Neuron (in vitro differentiated cells): ENCODE measurements at regions not wholly inside any gene's neighbourhood (a gene's known extent, or its start where the extent isn't known, plus 50 kb on each side); places are given as distances from the start of the nearest gene placed in this dataset.

ENCODE experiments used
- H2AFZ ChIP-seq: one replicate; pipeline ENCODE4 v1.6.1; 2013; ENCODE audit warnings: low read depth, mild to moderate bottlenecking, inconsistent platforms, low read length, moderate library complexity
- H3K27me3 ChIP-seq: one replicate; pipeline ENCODE4 v1.6.1; 2013; ENCODE audit warnings: low read length; ENCODE audit not compliant: insufficient read depth
- H3K36me3 ChIP-seq: one replicate; pipeline ENCODE4 v1.6.1; 2013; ENCODE audit warnings: low read length; ENCODE audit not compliant: insufficient read depth
- H3K4me1 ChIP-seq: one replicate; pipeline ENCODE4 v1.6.1; 2013; ENCODE audit warnings: low read length; ENCODE audit not compliant: insufficient read depth
- H3K4me3 ChIP-seq: 2 replicates; pipeline ENCODE4 v1.5.1; 2013; ENCODE audit warnings: mild to moderate bottlenecking, low read length, moderate library complexity
- H3K9me3 ChIP-seq: one replicate; pipeline ENCODE4 v1.6.1; 2013; ENCODE audit warnings: low read length

DNA sequence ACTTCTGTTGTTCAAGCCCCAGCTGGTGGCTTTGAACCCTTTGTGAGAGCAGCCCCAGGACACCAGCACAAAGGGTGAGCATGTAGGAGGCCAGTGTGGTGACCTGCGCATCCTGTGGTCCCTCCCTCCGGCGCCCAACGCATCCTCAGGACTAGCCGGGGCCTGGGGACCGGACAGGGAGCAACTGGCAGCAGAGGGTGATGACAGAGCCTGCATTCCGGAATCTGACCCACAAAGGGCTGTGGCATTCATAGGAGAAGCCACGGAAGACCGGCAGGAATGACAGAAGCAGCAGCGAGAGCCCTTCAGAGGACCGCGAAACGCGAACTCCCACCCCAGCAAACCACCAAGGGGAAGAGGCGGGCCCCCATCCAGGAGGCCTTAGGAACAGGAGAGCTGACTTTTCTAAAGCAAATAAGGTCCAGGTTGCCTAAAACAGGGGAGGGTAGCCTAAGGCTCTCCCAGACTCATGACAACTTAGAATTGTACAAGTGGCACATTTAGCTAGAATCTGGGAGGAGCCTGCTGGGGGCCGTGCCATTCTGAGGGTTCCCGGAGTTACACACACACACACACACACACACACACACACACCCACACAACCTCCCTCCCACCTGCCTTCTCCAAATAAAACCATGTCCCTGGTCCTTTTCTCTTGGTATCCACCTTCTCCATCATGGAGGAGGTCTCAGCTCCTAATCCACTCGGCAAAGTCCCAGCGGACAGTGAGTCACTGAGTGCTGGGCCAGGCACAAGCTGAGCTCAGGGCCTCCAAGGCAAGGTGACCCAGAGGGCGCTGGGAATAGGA, 232.7 kb downstream of the CTTN start:
- Histone ChIP-seq H3K36me3 (no peaks in the 10 kb centered on the region), H3K27me3 (no peaks in the 10 kb centered on the region), H3K4me3 (no peak overlapping the region), H2AFZ (no peak overlapping the region), H3K4me1 (peaks cover 16% of the 10 kb centered on the region), H3K9me3 (peaks cover 5% of the 10 kb centered on the region)

- Histone ChIP-seq H3K27me3 (no peaks in the 10 kb centered on the region), H3K4me3 (no peak overlapping the region)
Observed at GRCh38 chr11:70631624-70632047, 233.3 kb downstream of the CTTN start.

GRCh38 chr11:70633610-70634009, 235.3 kb downstream of the CTTN start:
- H3K9me3 ChIP-seq: peaks cover 5% of the 10 kb centered on the region
- H3K4me1 ChIP-seq: peaks cover 18% of the 10 kb centered on the region
- H3K27me3 ChIP-seq: no peaks in the 10 kb centered on the region
- H3K4me3 ChIP-seq: no peak overlapping the region
- H2AFZ ChIP-seq: no peak overlapping the region
- H3K36me3 ChIP-seq: no peaks in the 10 kb centered on the region

More at GRCh38 chr11:70631624-70632047, 233.3 kb downstream of the CTTN start:
- Histone ChIP-seq H3K9me3 (peaks cover 5% of the 10 kb centered on the region), H2AFZ (no peak overlapping the region), H3K4me1 (peaks cover 12% of the 10 kb centered on the region), H3K36me3 (no peaks in the 10 kb centered on the region)

- Histone ChIP-seq H3K9me3 (no peaks in the 10 kb centered on the region), H3K36me3 (no peaks in the 10 kb centered on the region), H2AFZ (no peak overlapping the region), H3K27me3 (no peaks in the 10 kb centered on the region), H3K4me1 (peaks cover 9% of the 10 kb centered on the region), H3K4me3 (no peak overlapping the region)
Observed at GRCh38 chr11:70636659-70637058, 238.3 kb downstream of the CTTN start.

DNA sequence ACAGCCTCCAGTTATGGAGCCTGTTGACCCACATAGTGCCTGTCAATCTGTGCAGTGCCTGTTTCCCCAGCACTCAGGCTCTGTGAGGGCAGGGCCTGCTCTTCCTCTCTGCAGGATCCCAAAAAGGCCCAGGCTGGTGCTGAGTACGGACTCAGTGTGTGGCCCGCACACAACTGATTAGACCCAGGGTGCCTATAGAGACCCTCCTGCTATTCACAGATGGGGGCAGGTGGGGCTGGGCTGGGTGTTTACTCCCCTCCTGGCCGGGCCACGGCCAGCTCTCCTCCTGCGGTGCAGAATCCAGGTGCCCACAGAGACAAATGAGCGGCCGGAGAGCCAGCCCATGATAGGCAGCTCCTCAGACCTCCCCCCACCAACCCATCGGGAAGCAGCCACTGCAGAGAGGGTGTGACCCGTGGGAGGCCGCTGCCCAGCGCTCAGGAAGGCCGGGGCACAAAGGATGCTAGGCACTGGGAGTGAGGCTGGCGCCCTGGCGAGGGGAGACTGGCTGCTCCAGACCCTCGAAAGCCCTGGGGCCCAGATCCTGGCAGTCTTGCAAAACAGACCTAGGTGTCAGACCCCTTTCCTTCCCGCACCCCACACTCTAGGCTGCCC, 239.0 kb downstream of the CTTN start:
- no peaks in the 10 kb centered on the region for H3K36me3 ChIP-seq
- no peak overlapping the region for H3K4me3 ChIP-seq
- H3K27me3 ChIP-seq: no peaks in the 10 kb centered on the region
- H3K4me1 ChIP-seq: peaks cover 8% of the 10 kb centered on the region
- H2AFZ ChIP-seq: no peak overlapping the region
- H3K9me3 ChIP-seq: no peaks in the 10 kb centered on the region

DNA sequence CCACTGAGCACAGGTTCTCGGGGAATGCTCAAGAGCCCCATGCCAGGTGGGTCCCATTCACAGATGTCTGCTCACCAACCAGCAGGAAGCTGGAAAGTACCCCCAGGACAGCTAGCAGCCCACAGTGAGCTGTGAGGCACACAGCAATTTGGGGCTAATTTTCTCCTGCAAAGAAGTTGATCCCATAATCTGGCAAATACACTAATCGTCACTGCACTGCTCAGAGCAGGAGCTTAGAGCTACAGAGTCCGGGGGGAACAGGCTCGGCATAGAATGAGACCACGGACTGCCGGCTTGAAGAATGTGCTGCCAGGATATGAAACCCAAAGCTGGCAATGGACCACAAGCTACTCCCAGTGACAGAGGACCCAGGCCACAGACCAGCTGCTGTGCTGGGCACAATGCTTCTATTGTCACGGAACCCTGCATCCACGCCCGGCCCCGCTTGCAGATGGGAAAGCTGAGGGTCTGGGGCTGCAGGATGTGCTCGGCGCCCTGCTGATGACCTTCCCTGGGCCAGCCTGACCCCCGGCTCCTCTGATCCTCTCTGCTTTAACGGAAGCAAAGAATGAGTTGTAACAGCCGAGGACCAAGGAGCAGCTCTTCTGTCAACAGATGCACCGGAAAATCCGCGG, 239.7 kb downstream of the CTTN start:
- H3K4me3 ChIP-seq: no peak overlapping the region

GRCh38 chr11:70640408-70640807, 242.1 kb downstream of the CTTN start:
- Histone ChIP-seq H3K4me3 (no peak overlapping the region), H3K4me1 (peaks cover 8% of the 10 kb centered on the region), H3K27me3 (no peaks in the 10 kb centered on the region), H2AFZ (no peak overlapping the region), H3K9me3 (no peaks in the 10 kb centered on the region), H3K36me3 (no peaks in the 10 kb centered on the region)

More for the DNA sequence above, 239.7 kb downstream of the CTTN start:
- no peak overlapping the region for H2AFZ ChIP-seq
- no peaks in the 10 kb centered on the region for H3K9me3 ChIP-seq
- H3K27me3 ChIP-seq: no peaks in the 10 kb centered on the region
- no peaks in the 10 kb centered on the region for H3K36me3 ChIP-seq
- peaks cover 8% of the 10 kb centered on the region for H3K4me1 ChIP-seq

GRCh38 chr11:70641369-70641768, 243.0 kb downstream of the CTTN start:
- Histone ChIP-seq H3K4me3 (no peak overlapping the region), H3K36me3 (no peaks in the 10 kb centered on the region), H3K4me1 (peaks cover 8% of the 10 kb centered on the region), H3K9me3 (no peaks in the 10 kb centered on the region), H2AFZ (no peak overlapping the region), H3K27me3 (no peaks in the 10 kb centered on the region)

- H3K27me3 ChIP-seq: no peaks in the 10 kb centered on the region
- no peak overlapping the region for H3K4me3 ChIP-seq
- peaks cover 8% of the 10 kb centered on the region for H3K4me1 ChIP-seq
- no peaks in the 10 kb centered on the region for H3K36me3 ChIP-seq
- no peaks in the 10 kb centered on the region for H3K9me3 ChIP-seq
- no peak overlapping the region for H2AFZ ChIP-seq
Observed at GRCh38 chr11:70642266-70642665, 243.9 kb downstream of the CTTN start.

- Histone ChIP-seq H3K4me3 (no peak overlapping the region), H3K9me3 (peaks cover 2% of the 10 kb centered on the region), H3K4me1 (peaks cover under 1% of the 10 kb centered on the region), H3K27me3 (no peaks in the 10 kb centered on the region), H2AFZ (no peak overlapping the region), H3K36me3 (no peaks in the 10 kb centered on the region)
Observed at GRCh38 chr11:70643642-70644041, 245.3 kb downstream of the CTTN start.

DNA sequence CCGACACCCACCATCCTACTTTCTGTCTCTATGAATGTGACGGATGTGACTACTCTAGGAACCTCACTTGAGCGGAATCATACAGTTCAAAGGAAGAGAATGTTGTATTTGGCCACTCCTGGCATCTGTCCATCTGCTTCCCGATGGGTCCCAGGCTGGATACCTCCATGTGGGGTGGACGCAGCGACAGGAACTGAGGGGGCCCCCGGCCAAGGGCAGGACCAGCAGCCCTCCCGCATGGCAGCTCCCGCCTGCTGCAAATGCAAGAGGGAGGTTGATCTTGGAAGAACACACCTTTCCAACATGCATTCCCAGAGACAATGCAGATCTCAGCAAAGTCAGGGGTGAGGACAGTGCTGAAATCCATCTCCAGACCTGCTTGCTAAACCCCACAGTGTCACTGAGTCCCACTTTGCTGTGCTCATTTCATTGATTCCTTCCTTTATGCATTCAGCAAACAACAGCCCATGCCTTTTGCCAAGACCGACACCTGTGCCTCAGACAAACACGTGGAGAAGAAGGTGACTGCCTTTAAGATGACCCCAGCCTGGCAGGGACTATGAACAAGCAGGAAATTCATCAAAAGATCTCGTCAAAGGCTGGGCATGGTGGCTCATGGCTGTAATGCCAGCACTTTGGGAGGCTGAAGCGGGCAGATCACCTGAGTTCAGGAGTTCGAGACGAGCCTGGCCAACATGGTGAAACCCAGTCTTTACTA, 246.2 kb downstream of the CTTN start:
- no peak overlapping the region for H3K4me3 ChIP-seq
- H3K36me3 ChIP-seq: no peaks in the 10 kb centered on the region
- H2AFZ ChIP-seq: no peak overlapping the region
- no peaks in the 10 kb centered on the region for H3K27me3 ChIP-seq
- no peaks in the 10 kb centered on the region for H3K4me1 ChIP-seq
- H3K9me3 ChIP-seq: peaks cover 2% of the 10 kb centered on the region

DNA sequence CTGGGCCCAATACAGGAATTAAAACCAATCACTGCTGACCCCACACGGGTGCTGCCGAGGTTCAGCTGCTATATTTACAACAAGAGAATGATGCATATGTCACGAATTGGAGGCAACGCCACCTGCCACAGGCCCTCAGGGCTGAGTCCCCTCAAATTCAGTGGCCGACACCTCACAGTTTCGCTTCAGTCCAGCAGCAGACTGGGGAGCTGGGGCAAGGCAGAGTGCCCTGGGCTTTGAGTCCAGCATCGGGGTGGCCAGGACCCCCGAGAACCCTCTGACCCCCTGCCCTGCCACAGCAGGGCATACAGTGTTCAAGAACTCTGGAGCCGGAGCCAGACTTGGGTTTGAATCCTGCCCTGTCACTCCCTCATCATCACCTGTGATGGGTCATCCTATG, 247.2 kb downstream of the CTTN start:
- Histone ChIP-seq H3K27me3 (no peaks in the 10 kb centered on the region), H3K9me3 (peaks cover 2% of the 10 kb centered on the region), H2AFZ (no peak overlapping the region), H3K4me3 (no peak overlapping the region), H3K36me3 (no peaks in the 10 kb centered on the region), H3K4me1 (no peaks in the 10 kb centered on the region)
